Suprapubic skin (tissue), 4 donors: ENCODE measurements at regions not wholly inside any gene's neighbourhood (a gene's known extent, or its start where the extent isn't known, plus 50 kb on each side); places are given as distances from the start of the nearest gene placed in this dataset.

Source experiments
- EP300 ChIP-seq: sonication (generic); formaldehyde crosslinking; IDR thresholded peaks from one replicate; pipeline ENCODE4 v1.6.1; 2017; ENCODE audit warnings: antibody characterized with exemption
- POLR2A ChIP-seq, 2 donors: fragments of 450-650 bp; IDR thresholded peaks; one replicate each; pipeline ENCODE4 v1.6.1; 2017; ENCODE audit warnings: antibody characterized with exemption in 2 of 2, mild to moderate bottlenecking in 2 of 2, moderate library complexity in 2 of 2
- POLR2AphosphoS5 ChIP-seq, 3 donors: sonication (generic); formaldehyde crosslinking; IDR thresholded peaks; one replicate each; pipeline ENCODE4 v1.6.1; 2017; ENCODE audit warnings: antibody characterized with exemption in 3 of 3
- TF ChIP-seq, protein P1 (sequence below), 2 donors: fragments of 200-600 bp in 1 of 2; fragments of 450-650 bp in 1 of 2; sonication (generic) in 1 of 2; IDR thresholded peaks; one replicate each; pipeline ENCODE4 v1.5.1; 2016 to 2019; ENCODE audit warnings: antibody characterized with exemption in 2 of 2, mild to moderate bottlenecking in 1 of 2, moderate library complexity in 1 of 2

DNA sequence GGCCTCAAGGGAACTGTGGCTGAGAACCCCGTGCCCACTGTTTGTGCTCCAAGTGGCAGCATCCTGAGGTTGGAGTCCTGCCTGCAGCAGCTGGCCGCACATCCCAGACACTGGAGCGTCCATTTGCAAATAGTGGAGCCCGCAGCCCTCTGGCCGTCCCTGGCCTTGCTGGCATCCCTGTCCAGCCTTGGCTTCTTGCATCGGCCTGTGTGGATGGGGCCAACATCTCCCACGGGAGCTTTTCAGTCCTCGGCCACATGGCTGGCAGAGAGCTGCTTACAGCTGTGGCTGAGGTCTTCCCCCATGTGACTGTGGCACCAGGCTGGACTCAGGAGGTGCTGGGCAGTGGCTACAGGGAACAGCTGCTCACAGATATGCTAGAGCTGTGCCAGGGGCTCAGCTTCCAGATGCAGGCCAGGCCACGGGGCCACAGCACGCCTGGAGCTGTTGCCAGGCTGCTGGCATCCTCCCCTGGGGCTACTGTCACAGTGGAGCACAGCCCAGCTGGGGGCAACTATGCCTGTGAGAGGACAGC, 71.2 kb downstream of the FAM43A start:
- no peak for TF ChIP-seq POLR2A (IDR thresholded peaks at IDR 0.05)
- TF ChIP-seq, protein P1, sequence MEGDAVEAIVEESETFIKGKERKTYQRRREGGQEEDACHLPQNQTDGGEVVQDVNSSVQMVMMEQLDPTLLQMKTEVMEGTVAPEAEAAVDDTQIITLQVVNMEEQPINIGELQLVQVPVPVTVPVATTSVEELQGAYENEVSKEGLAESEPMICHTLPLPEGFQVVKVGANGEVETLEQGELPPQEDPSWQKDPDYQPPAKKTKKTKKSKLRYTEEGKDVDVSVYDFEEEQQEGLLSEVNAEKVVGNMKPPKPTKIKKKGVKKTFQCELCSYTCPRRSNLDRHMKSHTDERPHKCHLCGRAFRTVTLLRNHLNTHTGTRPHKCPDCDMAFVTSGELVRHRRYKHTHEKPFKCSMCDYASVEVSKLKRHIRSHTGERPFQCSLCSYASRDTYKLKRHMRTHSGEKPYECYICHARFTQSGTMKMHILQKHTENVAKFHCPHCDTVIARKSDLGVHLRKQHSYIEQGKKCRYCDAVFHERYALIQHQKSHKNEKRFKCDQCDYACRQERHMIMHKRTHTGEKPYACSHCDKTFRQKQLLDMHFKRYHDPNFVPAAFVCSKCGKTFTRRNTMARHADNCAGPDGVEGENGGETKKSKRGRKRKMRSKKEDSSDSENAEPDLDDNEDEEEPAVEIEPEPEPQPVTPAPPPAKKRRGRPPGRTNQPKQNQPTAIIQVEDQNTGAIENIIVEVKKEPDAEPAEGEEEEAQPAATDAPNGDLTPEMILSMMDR (IDR thresholded peaks at IDR 0.05), result no peak
- TF ChIP-seq EP300, result no peak
- TF ChIP-seq POLR2AphosphoS5 (IDR thresholded peaks at IDR 0.05), result no peak
